Hepatocyte (in vitro differentiated cells): ENCODE measurements at regions not wholly inside any gene's neighbourhood (a gene's known extent, or its start where the extent isn't known, plus 50 kb on each side); places are given as distances from the start of the nearest gene placed in this dataset.

ENCODE experiments used
- CTCF ChIP-seq: fragments of 200-600 bp; sonication (generic); IDR thresholded peaks from 2 replicates; pipeline ENCODE4 v1.5.1; 2016; ENCODE audit warnings: antibody characterized with exemption, mild to moderate bottlenecking; ENCODE audit not compliant: poor library complexity
- EZH2 ChIP-seq: fragments of 200-600 bp; sonication (generic); IDR thresholded peaks from 2 replicates; pipeline ENCODE4 v1.6.1; 2016; ENCODE audit warnings: antibody characterized with exemption, mild to moderate bottlenecking, borderline replicate concordance

GRCh38 chr7:24216576-24217125 lies 67.3 kb upstream of the NPY start:
- TF ChIP-seq CTCF (no peak), EZH2 (no peak)
